Stimulated activated CD8-positive, alpha-beta memory T cell treated with anti-CD3 and anti-CD28 coated beads, Interleukin-15, amount 100 ng/mL, for 48 hours (primary cell): ENCODE measurements at regions not wholly inside any gene's neighbourhood (a gene's known extent, or its start where the extent isn't known, plus 50 kb on each side); places are given as distances from the start of the nearest gene placed in this dataset.
"Not testable (repeated sequence)": the region's sequence is repeated elsewhere in the genome, so short reads cannot be mapped to it uniquely, and the experiment has no call there.

Experiments used
- DNase-seq, 2 donors: peaks; one replicate each; pipeline ENCODE4 v3.0.0-alpha.2; 2020; ENCODE audit warnings: low read depth in 2 of 2

GRCh38 chr6:140043357-140043756, 668.9 kb upstream of the CITED2 start:
- DNase-seq, result no peak

- DNase-seq, result no peak
These were observed 667.3 kb upstream of the CITED2 start for GRCh38 chr6:140041571-140042332.

- no peak for DNase-seq
These were observed 666.6 kb upstream of the CITED2 start for GRCh38 chr6:140041056-140041455.

DNA sequence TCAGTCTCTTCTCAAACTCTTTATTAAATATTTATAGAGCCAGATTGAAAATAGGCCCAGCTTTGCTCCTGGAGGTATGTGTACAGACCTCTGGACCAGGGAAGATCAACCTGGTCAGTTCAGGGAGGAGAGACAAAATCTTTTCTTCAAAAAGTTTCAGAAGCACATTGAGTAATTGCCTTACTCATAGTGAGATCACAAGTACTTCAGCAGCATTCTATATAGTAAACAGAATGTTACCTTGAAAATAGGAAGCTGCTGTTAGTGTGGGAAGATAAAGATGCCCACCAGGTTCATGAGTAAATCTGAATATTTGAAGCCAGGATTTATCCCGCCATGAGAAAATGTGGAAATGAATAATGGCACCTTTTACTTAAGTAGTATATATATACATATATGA, 665.9 kb upstream of the CITED2 start:
- DNase-seq, result no peak

GRCh38 chr6:140039364-140039763, 664.9 kb upstream of the CITED2 start:
- no peak for DNase-seq

GRCh38 chr6:140036196-140036595, 661.7 kb upstream of the CITED2 start:
- DNase-seq, result no peak

DNA sequence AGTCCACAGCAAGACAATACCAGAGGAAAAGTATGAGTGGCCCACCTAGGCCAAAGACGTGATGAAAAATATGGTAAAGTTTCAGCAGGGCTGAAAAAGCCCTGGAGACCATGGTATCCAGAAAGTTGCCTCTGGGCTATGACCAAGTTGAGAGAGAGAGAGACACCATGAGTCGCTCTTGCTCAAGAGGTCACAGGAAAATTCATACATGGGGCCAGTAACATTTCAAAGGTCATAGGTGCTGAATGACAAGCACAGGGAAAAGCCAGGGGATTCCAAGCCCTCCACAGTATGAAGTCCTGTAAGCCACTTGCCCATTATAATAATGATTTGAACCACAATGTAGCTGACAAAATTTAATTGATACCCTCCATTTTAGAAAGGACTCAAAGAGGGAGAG, 657.7 kb upstream of the CITED2 start:
- no peak for DNase-seq

DNA sequence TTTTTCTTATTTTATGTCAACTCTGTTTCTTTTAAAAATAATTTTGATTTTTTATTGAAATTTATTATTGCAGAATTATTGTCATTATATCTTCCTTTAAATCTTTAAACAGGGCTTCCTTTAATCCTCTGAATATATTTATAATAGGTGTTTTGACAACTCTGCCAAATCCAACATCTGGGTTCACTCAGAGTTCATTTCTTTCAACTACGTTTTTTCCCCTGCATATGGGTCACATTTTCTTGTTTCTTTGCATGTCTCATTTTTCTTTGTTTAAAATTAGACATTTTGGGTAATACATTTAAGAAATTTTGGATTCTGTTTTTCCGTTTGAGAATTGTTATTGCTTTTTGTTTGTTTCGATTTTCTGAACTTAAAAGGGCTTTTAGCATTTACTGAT, 655.1 kb upstream of the CITED2 start:
- DNase-seq, result no peak

- DNase-seq, result no peak
These were observed 652.8 kb upstream of the CITED2 start for GRCh38 chr6:140027219-140027618.

GRCh38 chr6:140026546-140026945, 652.1 kb upstream of the CITED2 start:
- DNase-seq, result no peak

DNA sequence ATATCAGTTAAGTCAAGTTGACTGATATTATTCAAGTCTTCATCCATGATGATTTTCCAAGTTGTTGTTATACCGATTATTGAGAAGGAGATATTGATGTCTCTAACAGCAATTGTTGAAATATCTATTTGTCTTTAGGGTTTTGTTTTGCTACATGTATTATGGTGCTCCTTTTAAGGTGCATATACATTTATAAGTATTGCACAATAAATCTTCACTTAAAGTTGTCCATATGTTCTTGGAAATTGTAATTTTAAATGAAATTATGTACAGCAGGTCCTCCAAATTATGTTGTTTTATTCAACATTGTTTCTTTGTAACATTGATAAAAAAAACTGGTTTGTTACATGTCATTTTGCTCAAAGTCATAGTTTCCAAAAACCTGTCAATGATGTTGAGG, 650.7 kb upstream of the CITED2 start:
- DNase-seq, result no peak

DNA sequence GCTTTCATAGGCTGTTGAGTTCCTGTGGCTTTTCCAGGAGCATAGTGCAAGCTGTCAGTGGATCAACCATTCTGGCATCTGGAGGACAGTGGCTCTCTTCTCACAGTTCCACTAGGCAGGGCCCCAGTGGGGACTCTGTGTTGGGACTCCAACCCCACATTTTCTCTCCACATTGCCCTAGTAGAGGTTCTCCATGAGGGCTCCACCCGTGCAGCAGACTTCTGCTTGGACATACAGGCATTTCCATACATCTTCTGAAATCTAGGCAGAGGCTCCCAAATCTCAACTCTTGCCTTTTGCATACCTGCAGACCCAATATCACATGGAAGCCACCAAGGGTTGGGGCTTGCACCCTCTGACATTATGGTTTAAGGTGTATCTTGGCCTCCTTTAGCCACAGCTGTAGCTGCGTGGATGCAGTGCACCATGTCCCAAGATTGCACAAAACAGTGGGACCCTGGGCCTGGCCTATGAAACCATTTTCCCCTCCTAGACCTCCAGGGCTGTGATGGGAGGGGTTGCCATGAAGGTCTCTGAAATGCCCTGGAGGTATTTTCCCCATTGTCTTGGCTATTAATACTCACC, 645.9 kb upstream of the CITED2 start:
- no peak for DNase-seq

- no peak for DNase-seq
These were observed 644.1 kb upstream of the CITED2 start for GRCh38 chr6:140018588-140018987.

DNA sequence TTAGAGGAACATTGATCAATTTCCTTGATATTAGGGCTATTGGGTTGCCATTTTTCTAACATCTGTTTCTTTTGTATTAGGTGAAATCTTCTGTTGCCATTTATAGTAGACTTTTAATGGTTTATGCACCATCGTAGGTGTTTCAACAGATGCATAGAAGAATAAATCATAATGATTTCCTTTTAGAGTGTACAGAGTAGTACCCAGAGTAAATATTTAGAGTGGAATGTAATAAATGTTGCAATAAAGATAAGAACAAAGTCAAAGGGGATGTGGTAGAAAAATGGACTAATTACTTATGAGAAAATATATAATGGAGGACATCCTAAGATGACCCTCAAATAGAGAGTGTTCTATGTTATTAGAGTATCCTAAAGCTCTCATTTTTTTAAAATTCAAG, 643.0 kb upstream of the CITED2 start:
- no peak for DNase-seq

- DNase-seq, result no peak
These were observed 637.7 kb upstream of the CITED2 start for GRCh38 chr6:140012150-140012549.

DNA sequence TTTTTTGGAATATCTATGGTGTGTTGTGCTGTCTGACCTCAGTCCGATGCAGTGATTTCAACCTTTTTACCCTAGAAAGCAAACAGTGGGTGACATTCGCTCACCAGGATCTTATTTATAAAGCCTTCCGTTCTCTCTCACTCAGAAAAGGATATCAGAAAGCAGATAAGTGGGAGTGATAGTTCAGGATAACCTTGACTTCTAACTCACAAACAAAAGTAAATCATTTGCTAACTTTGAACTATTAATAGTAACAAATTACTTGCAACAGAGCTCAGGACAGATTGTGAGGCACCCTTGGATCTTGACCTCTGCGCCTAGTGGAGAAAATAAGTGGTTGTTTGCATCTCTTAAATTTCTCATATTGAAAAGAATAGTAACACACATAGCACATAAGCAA, 637.1 kb upstream of the CITED2 start:
- no peak for DNase-seq

- no peak for DNase-seq
These were observed 634.8 kb upstream of the CITED2 start for GRCh38 chr6:140009286-140009685.

- DNase-seq, result no peak
These were observed 633.1 kb upstream of the CITED2 start for GRCh38 chr6:140007525-140007924.

- no peak for DNase-seq
These were observed 628.8 kb upstream of the CITED2 start for GRCh38 chr6:140003217-140003616.

DNA sequence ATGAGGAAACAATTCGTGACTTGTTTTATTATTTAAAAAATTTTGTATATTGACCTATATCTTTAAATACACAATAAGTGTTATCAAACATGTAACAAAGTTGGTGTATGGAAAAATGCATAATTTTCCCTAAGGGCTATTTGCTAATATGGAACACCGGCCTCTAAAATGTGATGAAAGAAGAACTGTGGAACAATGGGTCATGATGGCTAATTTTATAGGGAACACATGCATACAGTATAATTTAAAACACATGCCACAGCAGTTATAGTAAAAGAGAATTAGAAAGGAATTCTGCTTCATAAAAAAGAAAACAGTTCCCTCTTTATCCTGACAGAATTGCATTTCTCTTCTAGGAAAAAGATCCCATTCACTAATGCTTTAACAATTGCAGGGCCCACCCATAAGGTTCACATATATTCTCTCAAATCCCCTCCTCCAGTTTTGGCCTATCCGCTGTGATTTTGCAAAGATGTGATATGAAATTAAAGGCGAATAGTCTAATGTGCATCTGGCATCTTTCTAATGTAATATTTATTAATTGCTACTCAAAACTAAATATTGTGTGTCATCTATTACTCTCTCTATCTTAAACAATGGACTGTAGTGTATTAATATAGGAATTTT, 628.1 kb upstream of the CITED2 start:
- no peak for DNase-seq

- DNase-seq, result no peak
These were observed 627.4 kb upstream of the CITED2 start for GRCh38 chr6:140001821-140002341.

DNA sequence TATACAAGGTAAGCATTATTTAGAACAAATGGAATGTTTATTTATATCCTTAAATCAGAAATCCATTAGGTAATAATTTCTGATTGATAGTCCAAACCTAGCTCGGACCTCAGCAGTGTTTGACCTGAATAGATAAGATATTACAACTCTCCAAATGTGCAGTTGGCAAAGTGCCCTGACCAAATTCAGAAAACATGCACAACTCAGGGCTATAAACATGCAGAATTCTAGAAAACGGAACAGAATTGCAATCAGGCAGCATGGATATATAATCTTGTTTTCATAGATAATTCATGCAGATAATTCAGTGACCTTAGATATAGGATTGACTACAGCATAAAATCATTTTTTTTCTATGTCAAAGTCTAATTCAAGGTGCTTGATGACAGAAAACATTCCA, 626.6 kb upstream of the CITED2 start:
- no peak for DNase-seq

DNA sequence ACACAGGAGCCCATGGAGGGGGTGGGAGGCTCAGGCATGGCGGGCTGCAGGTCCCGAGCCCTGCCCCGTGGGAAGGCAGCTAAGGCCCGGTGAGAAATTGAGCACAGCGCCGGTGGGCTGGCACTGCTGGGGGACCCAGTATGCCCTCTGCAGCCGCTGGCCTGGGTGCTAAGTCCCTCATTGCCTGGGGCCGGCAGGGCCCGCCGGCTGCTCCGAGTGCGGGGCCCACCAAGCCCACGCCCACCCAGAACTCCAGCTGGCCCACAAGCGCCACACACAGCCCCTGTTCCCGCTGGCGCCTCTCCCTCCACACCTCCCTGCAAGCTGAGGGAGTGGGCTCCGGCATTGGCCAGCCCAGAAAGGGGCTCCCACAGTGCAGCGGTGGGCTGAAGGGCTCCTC, 625.2 kb upstream of the CITED2 start:
- not testable (repeated sequence) for DNase-seq
